ENCODE measurements at regions not wholly inside any gene's neighbourhood (a gene's known extent, or its start where the extent isn't known, plus 50 kb on each side); places are given as distances from the start of the nearest gene placed in this dataset.

DNA sequence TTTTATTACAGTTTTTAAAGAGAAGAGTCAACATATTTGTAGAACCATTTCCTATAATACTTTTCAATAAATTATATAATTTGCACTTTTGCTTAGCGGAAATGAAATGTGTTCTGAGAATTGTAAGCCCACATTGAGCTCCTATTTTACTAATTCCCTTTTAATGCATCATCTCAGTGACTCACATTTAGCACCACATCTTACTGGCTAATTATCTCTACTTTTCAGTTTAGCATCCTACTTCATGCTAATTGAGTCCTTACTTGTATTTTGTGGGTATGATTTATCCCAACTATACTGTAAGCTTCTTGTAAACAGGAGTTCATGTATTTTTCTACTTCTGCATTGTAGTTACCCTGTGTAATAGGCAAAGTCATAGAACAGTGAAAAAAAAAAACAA is 67.5 kb downstream of the TMX1 start:
- H3K27me3 ChIP-seq (ENCODE audit: insufficient read depth, low read length, poor library complexity, severe bottlenecking), result no peaks in the 10 kb centered on the region
- POLR2A ChIA-PET, result interaction anchor here (0.7 kb wide), 1 partner anchor 277 kb away, joined by 4 read pairs; no protein-coding TSS in a partner anchor
- no peaks in the 10 kb centered on the region for H3K9me3 ChIP-seq (ENCODE audit: low read length)
- H3K4me1 Mint-ChIP-seq, result no peaks in the 10 kb centered on the region
- CTCF ChIA-PET, result no interaction called here
- no peak overlapping the region for H3K4me3 ChIP-seq (ENCODE audit: low read length)
- no peak for DNase-seq
- peaks cover 3% of the 10 kb centered on the region in 2 donors for H3K27me3 Mint-ChIP-seq
- no peaks in the 10 kb centered on the region for H3K36me3 ChIP-seq (ENCODE audit: insufficient read depth, low read length)
- H3K27ac Mint-ChIP-seq, result no peak overlapping the region
- H3K36me3 Mint-ChIP-seq, result no peaks in the 10 kb centered on the region
- H3K4me1 ChIP-seq (ENCODE audit: insufficient read depth, low read length), result no peaks in the 10 kb centered on the region
- peaks cover 0 to 3% (median 0%) of the 10 kb centered on the region in 5 donors for H3K9me3 Mint-ChIP-seq
- no peak overlapping the region for H3K4me3 Mint-ChIP-seq
- H3K27ac ChIP-seq (ENCODE audit: low read depth, low read length), result no peak overlapping the region

- POLR2A ChIA-PET, result no interaction called here
- no peaks in the 10 kb centered on the region for H3K4me1 Mint-ChIP-seq
- H3K4me3 Mint-ChIP-seq, result no peak overlapping the region
- H3K4me1 ChIP-seq (ENCODE audit: insufficient read depth, low read length), result no peaks in the 10 kb centered on the region
- peaks cover 0 to 3% (median 0%) of the 10 kb centered on the region in 5 donors for H3K9me3 Mint-ChIP-seq
- CTCF ChIA-PET, result no interaction called here
- no peaks in the 10 kb centered on the region for H3K36me3 ChIP-seq (ENCODE audit: insufficient read depth, low read length)
- H3K27ac ChIP-seq (ENCODE audit: low read depth, low read length), result no peak overlapping the region
- no peaks in the 10 kb centered on the region for H3K36me3 Mint-ChIP-seq
- no peak overlapping the region for H3K4me3 ChIP-seq (ENCODE audit: low read length)
- H3K27me3 ChIP-seq (ENCODE audit: insufficient read depth, low read length, poor library complexity, severe bottlenecking), result no peaks in the 10 kb centered on the region
- no peaks in the 10 kb centered on the region for H3K9me3 ChIP-seq (ENCODE audit: low read length)
- peaks cover 3% of the 10 kb centered on the region in 2 donors for H3K27me3 Mint-ChIP-seq
- DNase-seq, result no peak
- H3K27ac Mint-ChIP-seq, result no peak overlapping the region
These were observed 68.8 kb downstream of the TMX1 start for GRCh38 chr14:51308866-51309265.

DNA sequence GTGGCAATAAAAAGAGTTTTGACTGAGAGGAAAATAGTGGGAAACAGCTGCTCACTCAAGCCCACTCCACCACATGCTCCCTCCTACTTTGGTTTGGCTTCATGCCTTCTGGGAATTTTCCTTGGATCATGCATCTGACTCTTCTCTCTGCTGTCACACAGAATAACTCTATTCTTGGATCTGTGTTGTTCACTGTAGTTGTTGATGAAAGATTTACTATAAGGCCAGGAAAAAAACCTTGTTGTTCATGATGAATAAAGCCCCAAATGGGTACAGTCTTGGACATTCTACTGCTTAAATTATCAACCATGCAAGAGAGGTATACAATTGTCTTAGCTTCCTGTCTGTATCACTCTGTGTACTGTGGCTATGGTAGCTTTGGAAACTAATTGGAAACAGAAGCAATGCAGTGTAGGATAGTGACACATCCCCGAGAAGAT is 70.5 kb downstream of the TMX1 start:
- Mint-ChIP-seq H3K4me1 (no peaks in the 10 kb centered on the region), H3K27me3 (peaks cover 0 to 3% of the 10 kb centered on the region in 2 donors), H3K4me3 (no peak overlapping the region), H3K36me3 (no peaks in the 10 kb centered on the region), H3K9me3 (peaks cover 0 to 3% (median 0%) of the 10 kb centered on the region in 5 donors), H3K27ac (no peak overlapping the region)
- H3K27ac ChIP-seq (ENCODE audit: low read depth, low read length), result no peak overlapping the region
- ChIA-PET POLR2A (no interaction called here), CTCF (no interaction called here)
- H3K4me3 ChIP-seq (ENCODE audit: low read length), result no peak overlapping the region
- no peaks in the 10 kb centered on the region for H3K9me3 ChIP-seq (ENCODE audit: low read length)
- H3K4me1 ChIP-seq (ENCODE audit: insufficient read depth, low read length), result no peaks in the 10 kb centered on the region
- H3K27me3 ChIP-seq (ENCODE audit: insufficient read depth, low read length, poor library complexity, severe bottlenecking), result no peaks in the 10 kb centered on the region
- DNase-seq, result no peak
- H3K36me3 ChIP-seq (ENCODE audit: insufficient read depth, low read length), result no peaks in the 10 kb centered on the region

DNA sequence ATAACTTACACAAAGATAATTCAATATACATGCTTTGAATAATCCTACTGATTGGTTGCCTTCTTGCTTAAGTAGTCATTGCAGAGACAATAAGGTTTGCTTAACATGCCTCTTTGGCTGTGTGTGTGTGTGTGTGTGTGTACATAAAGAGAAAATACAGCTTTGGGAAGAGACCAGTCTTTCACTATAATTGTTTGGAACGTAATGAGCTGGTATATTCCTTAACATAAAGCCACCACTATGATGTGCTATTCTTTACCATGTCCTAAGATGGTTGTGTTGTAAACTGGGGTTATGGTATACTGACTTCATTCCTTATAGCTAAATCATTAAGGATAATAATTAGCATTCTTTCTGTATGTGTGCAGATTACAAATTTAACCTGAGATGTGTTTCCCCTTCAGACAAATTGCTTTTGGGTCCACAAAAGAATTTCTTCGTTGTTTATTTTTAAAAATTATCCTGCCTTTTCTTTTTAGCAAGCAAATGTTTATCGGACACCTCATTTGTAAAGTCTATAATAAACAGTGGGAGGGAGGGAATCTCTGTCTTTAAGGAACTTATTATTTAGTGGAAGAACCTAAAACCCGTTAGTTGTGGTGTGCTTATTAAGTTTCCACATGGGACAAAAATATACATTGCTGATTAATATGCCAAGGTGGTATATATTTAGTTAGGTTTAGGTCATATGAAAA is 74.4 kb downstream of the TMX1 start:
- no peaks in the 10 kb centered on the region for H3K36me3 Mint-ChIP-seq
- no peak overlapping the region for H3K4me3 Mint-ChIP-seq
- POLR2A ChIA-PET, result no interaction called here
- no peak overlapping the region for H3K4me3 ChIP-seq (ENCODE audit: low read length)
- no peaks in the 10 kb centered on the region for H3K27me3 ChIP-seq (ENCODE audit: insufficient read depth, low read length, poor library complexity, severe bottlenecking)
- no peaks in the 10 kb centered on the region for H3K36me3 ChIP-seq (ENCODE audit: insufficient read depth, low read length)
- H3K4me1 ChIP-seq (ENCODE audit: insufficient read depth, low read length), result no peaks in the 10 kb centered on the region
- peaks cover 0 to 3% (median 0%) of the 10 kb centered on the region in 5 donors for H3K9me3 Mint-ChIP-seq
- H3K27me3 Mint-ChIP-seq, result peaks cover 0 to 4% of the 10 kb centered on the region in 2 donors
- H3K27ac ChIP-seq (ENCODE audit: low read depth, low read length), result no peak overlapping the region
- no peaks in the 10 kb centered on the region for H3K4me1 Mint-ChIP-seq
- no peaks in the 10 kb centered on the region for H3K9me3 ChIP-seq (ENCODE audit: low read length)
- CTCF ChIA-PET, result no interaction called here
- no peak overlapping the region for H3K27ac Mint-ChIP-seq
- no peak for DNase-seq

DNA sequence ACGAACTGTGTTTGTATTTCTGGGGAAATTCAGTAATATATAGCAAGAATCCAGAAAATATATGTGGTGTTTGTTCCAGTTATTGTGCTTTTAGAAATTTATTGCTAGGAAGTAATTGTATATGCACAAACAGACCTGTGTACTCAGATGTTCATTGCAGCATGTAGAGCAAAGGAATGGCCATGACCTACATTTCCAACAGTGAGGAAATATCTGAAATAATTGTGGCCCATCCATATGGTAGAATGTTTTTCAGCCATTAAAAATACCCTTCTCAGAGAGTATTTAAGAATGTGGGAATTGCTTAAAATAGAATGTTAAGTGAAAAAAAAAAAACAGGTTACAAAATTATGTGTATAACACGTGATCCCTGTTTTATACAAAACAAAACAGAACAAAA is 77.3 kb downstream of the TMX1 start:
- no peak for DNase-seq
- Mint-ChIP-seq H3K4me1 (no peaks in the 10 kb centered on the region), H3K4me3 (no peak overlapping the region), H3K27ac (no peak overlapping the region), H3K36me3 (no peaks in the 10 kb centered on the region), H3K9me3 (no peaks in the 10 kb centered on the region), H3K27me3 (peaks cover 0 to 2% of the 10 kb centered on the region in 2 donors)
- Histone ChIP-seq H3K4me1 (ENCODE audit: insufficient read depth, low read length) (no peaks in the 10 kb centered on the region), H3K27ac (ENCODE audit: low read depth, low read length) (no peak overlapping the region), H3K4me3 (ENCODE audit: low read length) (no peak overlapping the region), H3K36me3 (ENCODE audit: insufficient read depth, low read length) (no peaks in the 10 kb centered on the region), H3K9me3 (ENCODE audit: low read length) (no peaks in the 10 kb centered on the region), H3K27me3 (ENCODE audit: insufficient read depth, low read length, poor library complexity, severe bottlenecking) (no peaks in the 10 kb centered on the region)
- ChIA-PET POLR2A (no interaction called here), CTCF (no interaction called here)

DNA sequence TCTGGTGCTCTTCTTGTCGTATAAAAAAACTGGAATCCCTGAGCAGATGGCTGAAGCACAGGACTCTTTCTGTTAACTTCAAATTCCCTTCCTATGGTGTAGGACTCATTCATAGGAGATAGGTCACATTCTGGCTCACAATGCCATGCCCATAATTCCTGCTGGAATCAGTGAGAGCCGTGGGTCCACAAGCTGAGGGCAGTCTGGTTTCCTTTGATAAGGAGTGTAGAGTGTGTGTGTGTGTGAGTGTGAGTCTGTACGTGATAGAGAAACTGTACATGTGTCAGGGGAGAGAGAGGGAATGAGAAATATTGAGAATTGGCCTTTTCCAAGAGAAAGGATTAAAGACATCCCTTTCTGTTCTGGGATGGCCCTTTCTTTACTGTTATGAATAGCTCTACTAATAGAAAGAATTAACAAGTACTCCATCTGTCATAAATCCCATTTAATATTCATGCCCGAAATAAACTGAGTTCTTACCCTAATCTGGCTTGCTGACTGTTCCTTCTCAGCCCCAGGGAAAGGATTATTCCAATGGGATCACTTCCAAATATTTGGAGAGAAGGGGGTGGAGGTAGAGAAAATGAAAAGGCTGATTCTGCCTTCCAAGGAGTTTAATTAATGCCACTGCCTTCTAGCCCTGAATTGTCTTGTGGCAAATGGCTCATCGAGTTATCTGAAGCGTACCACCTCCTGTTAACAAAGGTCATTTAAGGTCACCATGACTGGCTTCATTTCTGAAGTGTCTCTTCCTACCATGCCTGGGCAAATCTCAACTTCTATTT is 79.0 kb downstream of the TMX1 start:
- Mint-ChIP-seq H3K36me3 (no peaks in the 10 kb centered on the region), H3K4me1 (no peaks in the 10 kb centered on the region), H3K9me3 (no peaks in the 10 kb centered on the region), H3K27ac (no peak overlapping the region), H3K4me3 (no peak overlapping the region), H3K27me3 (peaks cover 2 to 6% of the 10 kb centered on the region in 2 donors)
- Histone ChIP-seq H3K36me3 (ENCODE audit: insufficient read depth, low read length) (no peaks in the 10 kb centered on the region), H3K27ac (ENCODE audit: low read depth, low read length) (no peak overlapping the region), H3K9me3 (ENCODE audit: low read length) (no peaks in the 10 kb centered on the region), H3K4me1 (ENCODE audit: insufficient read depth, low read length) (no peaks in the 10 kb centered on the region), H3K27me3 (ENCODE audit: insufficient read depth, low read length, poor library complexity, severe bottlenecking) (no peaks in the 10 kb centered on the region), H3K4me3 (ENCODE audit: low read length) (no peak overlapping the region)
- no peak for DNase-seq
- ChIA-PET POLR2A (no interaction called here), CTCF (no interaction called here)

GRCh38 chr14:51321036-51321435 is 81.0 kb downstream of the TMX1 start:
- Histone ChIP-seq H3K4me3 (ENCODE audit: low read length) (no peak overlapping the region), H3K36me3 (ENCODE audit: insufficient read depth, low read length) (no peaks in the 10 kb centered on the region), H3K9me3 (ENCODE audit: low read length) (no peaks in the 10 kb centered on the region), H3K27me3 (ENCODE audit: insufficient read depth, low read length, poor library complexity, severe bottlenecking) (peaks cover 5% of the 10 kb centered on the region), H3K4me1 (ENCODE audit: insufficient read depth, low read length) (no peaks in the 10 kb centered on the region), H3K27ac (ENCODE audit: low read depth, low read length) (no peak overlapping the region)
- Mint-ChIP-seq H3K27ac (no peak overlapping the region), H3K36me3 (no peaks in the 10 kb centered on the region), H3K9me3 (no peaks in the 10 kb centered on the region), H3K27me3 (peaks cover 7 to 18% of the 10 kb centered on the region in 2 donors), H3K4me1 (no peaks in the 10 kb centered on the region), H3K4me3 (no peak overlapping the region)
- ChIA-PET CTCF (no interaction called here), POLR2A (no interaction called here)
- no peak for DNase-seq

DNA sequence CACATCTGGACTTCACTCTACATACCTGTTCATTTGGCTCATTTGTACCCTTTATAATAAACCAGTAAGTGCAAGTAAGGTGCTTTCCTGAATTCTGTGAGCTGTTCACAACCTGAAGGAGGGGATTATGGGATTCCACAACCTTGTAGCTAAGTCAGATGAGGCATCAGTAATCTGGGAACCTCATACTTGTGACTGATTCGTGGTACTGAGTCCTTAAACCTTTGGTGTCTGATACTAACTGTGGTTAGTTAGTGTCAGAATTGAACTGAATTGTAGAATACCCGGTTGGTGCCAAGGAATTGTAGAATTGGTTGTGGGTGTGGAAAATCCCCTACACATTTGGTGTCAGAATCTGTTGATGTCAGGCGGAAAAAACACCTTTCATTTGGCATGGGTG is 83.4 kb downstream of the TMX1 start:
- Mint-ChIP-seq H3K36me3 (no peaks in the 10 kb centered on the region), H3K27ac (no peak overlapping the region), H3K4me3 (no peak overlapping the region), H3K27me3 (peaks cover 15 to 36% of the 10 kb centered on the region in 2 donors), H3K4me1 (peaks cover 0 to 7% (median 1%) of the 10 kb centered on the region in 3 donors), H3K9me3 (no peaks in the 10 kb centered on the region)
- peaks cover 5% of the 10 kb centered on the region for H3K27me3 ChIP-seq (ENCODE audit: insufficient read depth, low read length, poor library complexity, severe bottlenecking)
- no peaks in the 10 kb centered on the region for H3K9me3 ChIP-seq (ENCODE audit: low read length)
- no peak for DNase-seq
- no peaks in the 10 kb centered on the region for H3K4me1 ChIP-seq (ENCODE audit: insufficient read depth, low read length)
- POLR2A ChIA-PET, result no interaction called here
- H3K27ac ChIP-seq (ENCODE audit: low read depth, low read length), result no peak overlapping the region
- H3K4me3 ChIP-seq (ENCODE audit: low read length), result no peak overlapping the region
- no peaks in the 10 kb centered on the region for H3K36me3 ChIP-seq (ENCODE audit: insufficient read depth, low read length)
- CTCF ChIA-PET, result no interaction called here
